Activated effector memory CD4-positive, alpha-beta T cell treated with Interleukin-2 at 50 U/mL for 16 hours (primary cell): ENCODE measurements at regions not wholly inside any gene's neighbourhood (a gene's known extent, or its start where the extent isn't known, plus 50 kb on each side); places are given as distances from the start of the nearest gene placed in this dataset.

Source experiments
- DNase-seq: peaks from one replicate; pipeline ENCODE4 v3.0.0-alpha.2; 2020

GRCh38 chr20:60934724-60935123 lies 317.3 kb upstream of the CDH4 start:
- no peak for DNase-seq

GRCh38 chr20:60935971-60936370 lies 316.1 kb upstream of the CDH4 start:
- DNase-seq = no peak

- no peak for DNase-seq
Observed at GRCh38 chr20:60937585-60937984, 314.5 kb upstream of the CDH4 start.

GRCh38 chr20:60941379-60941778 lies 310.7 kb upstream of the CDH4 start:
- no peak for DNase-seq

GRCh38 chr20:60947819-60948218 lies 304.2 kb upstream of the CDH4 start:
- DNase-seq = no peak

- DNase-seq = no peak
Observed at GRCh38 chr20:60948224-60948623, 303.8 kb upstream of the CDH4 start.

GRCh38 chr20:60950561-60950960 lies 301.5 kb upstream of the CDH4 start:
- no peak for DNase-seq

GRCh38 chr20:60950974-60951373 lies 301.1 kb upstream of the CDH4 start:
- no peak for DNase-seq

GRCh38 chr20:60952861-60953260 lies 299.2 kb upstream of the CDH4 start:
- DNase-seq = no peak

- DNase-seq = no peak
Observed at GRCh38 chr20:60953321-60953720, 298.7 kb upstream of the CDH4 start.

GRCh38 chr20:60955706-60956105 lies 296.4 kb upstream of the CDH4 start:
- no peak for DNase-seq

GRCh38 chr20:60956194-60956593 lies 295.9 kb upstream of the CDH4 start:
- no peak for DNase-seq

GRCh38 chr20:60957621-60958020 lies 294.4 kb upstream of the CDH4 start:
- DNase-seq = no peak

GRCh38 chr20:60959971-60960370 lies 292.1 kb upstream of the CDH4 start:
- no peak for DNase-seq

- no peak for DNase-seq
Observed at GRCh38 chr20:60960500-60960899, 291.6 kb upstream of the CDH4 start.

- DNase-seq = no peak
Observed at GRCh38 chr20:60961551-60961950, 290.5 kb upstream of the CDH4 start.

- no peak for DNase-seq
Observed at GRCh38 chr20:60962367-60963045, 289.6 kb upstream of the CDH4 start.

- DNase-seq = no peak
Observed at GRCh38 chr20:60963146-60963545, 288.9 kb upstream of the CDH4 start.

GRCh38 chr20:60964911-60965310 lies 287.1 kb upstream of the CDH4 start:
- no peak for DNase-seq

GRCh38 chr20:60966031-60966430 lies 286.0 kb upstream of the CDH4 start:
- DNase-seq = no peak

- no peak for DNase-seq
Observed at GRCh38 chr20:60966766-60967165, 285.3 kb upstream of the CDH4 start.

GRCh38 chr20:60967431-60968316 lies 284.4 kb upstream of the CDH4 start:
- DNase-seq = no peak

GRCh38 chr20:60968853-60969720 lies 283.0 kb upstream of the CDH4 start:
- no peak for DNase-seq
